ENCODE measurements at regions not wholly inside any gene's neighbourhood (a gene's known extent, or its start where the extent isn't known, plus 50 kb on each side); places are given as distances from the start of the nearest gene placed in this dataset.
"Not testable (repeated sequence)": the region's sequence is repeated elsewhere in the genome, so short reads cannot be mapped to it uniquely, and the experiment has no call there.

DNA sequence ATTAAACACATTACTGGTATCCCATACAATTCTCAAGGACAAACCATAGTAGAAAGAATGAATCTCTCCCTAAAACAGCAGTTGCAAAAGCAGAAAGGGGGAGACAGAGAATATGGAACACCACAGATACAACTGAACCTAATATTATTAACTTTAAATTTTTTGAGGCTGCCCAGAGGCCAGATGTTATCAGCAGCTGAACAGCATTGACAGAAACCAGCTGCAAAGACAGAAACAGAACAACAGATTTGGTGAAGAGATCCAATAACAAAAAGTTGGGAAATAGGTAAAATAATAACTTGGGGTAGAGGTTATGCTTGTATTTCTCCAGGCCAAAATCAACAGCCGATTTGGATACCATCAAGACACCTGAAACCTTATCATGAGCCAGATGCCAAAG, 89.0 kb upstream of the VSTM2A start:
- not testable (repeated sequence) for DNase-seq (ENCODE audit: low read depth, low spot score)

DNA sequence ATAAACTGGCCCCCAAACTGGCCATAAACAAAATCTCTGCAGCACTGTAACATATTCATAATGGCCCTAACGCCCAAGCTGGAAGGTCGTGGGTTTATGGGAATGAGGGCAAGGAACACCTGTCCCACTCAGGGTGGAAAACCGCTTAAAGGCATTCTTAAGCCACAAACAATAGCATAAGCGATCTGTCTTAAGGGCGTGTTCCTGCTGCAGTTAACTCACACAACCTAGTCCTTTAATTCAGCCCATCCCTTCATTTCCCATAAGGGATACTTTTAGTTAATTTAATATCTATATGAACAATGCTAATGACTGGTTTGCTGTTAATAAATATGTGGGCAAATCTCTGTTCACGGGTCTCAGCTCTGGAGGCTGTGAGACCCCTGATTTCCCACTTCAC, 87.5 kb upstream of the VSTM2A start:
- DNase-seq (ENCODE audit: low read depth, low spot score); H3K27ac ChIP-seq: not testable (repeated sequence)

More for the DNA sequence above, 89.0 kb upstream of the VSTM2A start:
- not testable (repeated sequence) for H3K27ac ChIP-seq

DNA sequence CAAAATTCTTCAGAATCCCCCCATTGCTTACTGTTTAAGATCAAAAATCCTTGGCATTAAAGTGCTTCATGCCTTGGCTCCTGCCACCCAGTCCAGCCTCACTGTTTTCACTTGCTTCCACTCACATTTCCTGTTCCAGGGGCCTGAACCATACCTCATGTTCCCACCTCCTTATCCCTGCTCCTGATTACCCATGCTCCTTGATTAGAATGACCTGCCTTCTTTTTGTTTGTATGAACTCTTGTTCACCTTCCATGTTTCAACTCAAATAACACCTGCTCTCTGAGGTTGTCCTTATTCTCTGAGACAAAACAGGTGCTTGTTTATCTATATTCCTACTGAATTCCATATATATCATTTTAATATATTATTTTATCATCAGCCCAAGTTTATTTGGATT, 77.1 kb upstream of the VSTM2A start:
- DNase-seq (ENCODE audit: low read depth, low spot score), result no peak
- no peak overlapping the region for H3K27ac ChIP-seq

DNA sequence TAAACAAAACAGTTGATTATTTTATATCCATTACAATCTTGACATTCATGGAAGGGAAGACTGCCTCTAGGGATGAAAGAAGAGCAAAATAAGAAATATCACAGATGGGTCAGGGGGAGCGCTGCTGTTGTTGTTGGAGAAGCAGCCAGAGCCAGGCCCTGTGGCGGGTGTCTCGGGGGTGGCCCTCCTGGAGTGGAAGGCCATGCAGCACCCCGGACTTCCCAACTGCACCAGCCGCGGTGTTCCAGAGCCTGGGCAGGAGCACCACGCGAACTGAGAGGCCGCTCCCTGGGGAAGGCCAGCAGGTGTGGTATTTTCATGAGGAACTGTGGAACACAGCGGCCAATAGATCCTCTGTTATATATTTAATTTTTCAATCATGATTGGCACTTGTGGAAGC, 72.4 kb upstream of the VSTM2A start:
- DNase-seq (ENCODE audit: low read depth, low spot score), result no peak
- H3K27ac ChIP-seq, result no peak overlapping the region

DNA sequence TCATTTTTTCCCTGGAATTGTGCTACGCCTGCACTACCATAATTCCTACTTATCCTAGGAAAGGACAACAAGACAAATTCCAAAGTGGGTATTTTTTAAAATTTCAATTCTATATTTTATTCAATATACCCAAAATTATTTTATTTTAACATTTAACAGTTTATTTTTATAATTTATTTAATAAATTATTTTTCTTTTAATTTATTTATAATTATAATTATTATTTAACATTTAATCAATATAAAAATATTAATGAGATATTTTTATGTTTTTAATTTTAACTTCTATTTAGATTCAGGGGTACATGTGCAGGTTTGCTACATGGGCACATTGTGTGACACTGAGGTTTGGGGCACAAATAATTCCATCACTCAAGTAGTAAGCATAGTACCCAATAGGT, 65.6 kb upstream of the VSTM2A start:
- H3K27ac ChIP-seq, result no peak overlapping the region
- no peak for DNase-seq (ENCODE audit: low read depth, low spot score)

DNA sequence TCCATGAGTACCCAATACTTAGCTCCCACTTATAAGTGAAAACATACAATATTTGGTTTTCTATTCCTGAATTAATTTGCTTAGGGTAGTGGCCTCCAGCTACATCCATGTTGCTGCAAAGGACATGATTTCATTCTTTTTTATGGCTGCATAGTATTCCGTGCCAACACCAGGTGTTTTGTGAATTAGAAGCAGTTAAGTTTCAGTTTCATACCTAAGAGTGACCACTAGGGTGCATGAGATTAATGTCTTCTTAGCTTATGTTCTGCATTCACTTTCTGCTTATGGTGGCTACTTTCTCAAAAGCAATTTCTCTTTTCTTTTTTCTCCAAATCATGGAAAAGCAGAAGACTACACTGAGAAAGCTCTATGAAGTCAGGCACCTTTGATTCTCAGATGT, 65.1 kb upstream of the VSTM2A start:
- DNase-seq (ENCODE audit: low read depth, low spot score), result no peak

DNA sequence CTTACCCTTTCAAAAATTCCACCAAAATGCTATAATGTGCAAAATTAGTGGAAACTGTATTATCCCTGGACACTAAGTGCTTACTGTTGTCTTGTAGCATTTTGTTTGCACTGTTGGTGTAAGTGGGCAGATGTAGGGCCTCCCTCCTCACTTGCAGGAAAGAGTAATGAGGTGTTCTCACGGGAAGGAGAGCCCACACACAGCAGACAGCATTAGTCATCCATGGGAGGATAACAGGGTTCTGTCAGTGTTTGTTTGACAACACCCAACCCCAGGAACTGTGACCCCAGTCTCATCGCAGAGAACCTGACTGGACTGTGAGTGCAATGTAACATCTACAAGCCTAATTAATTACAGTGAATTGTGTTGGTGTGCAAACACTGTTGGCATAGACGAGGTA, 58.7 kb upstream of the VSTM2A start:
- H3K27ac ChIP-seq, result no peak overlapping the region
- DNase-seq (ENCODE audit: low read depth, low spot score), result no peak

More for the DNA sequence above, 65.1 kb upstream of the VSTM2A start:
- H3K27ac ChIP-seq, result no peak overlapping the region

DNA sequence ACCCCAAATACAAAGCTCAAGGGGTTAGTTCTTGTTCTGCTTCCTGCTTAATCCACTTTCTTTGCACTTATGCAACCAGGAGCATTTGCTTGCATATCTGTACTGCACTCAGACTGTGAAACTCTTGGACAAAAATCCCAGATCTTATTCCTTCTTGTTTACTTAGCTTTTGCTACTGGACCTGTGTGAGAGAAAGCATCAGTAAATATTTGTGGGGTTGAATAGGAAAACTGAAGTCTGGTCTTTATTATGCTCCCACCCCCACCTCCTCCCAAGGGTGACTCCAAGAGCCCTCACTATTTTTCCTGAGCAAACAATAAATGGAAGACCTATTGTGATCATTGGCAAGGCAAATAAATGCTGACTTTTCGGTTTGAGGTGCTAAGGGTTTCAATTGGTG, 57.1 kb upstream of the VSTM2A start:
- H3K27ac ChIP-seq, result no peak overlapping the region
- DNase-seq (ENCODE audit: low read depth, low spot score), result no peak
